GM19328 (cell line): ENCODE measurements at regions not wholly inside any gene's neighbourhood (a gene's known extent, or its start where the extent isn't known, plus 50 kb on each side); places are given as distances from the start of the nearest gene placed in this dataset.

Source experiments
- ATAC-seq: cut with Tn5 transposase; IDR thresholded peaks from one replicate; pipeline ENCODE4 v1.9.1; 2021; ENCODE audit warnings: mild to moderate bottlenecking, moderate library complexity; ENCODE audit not compliant: unreplicated experiment

DNA sequence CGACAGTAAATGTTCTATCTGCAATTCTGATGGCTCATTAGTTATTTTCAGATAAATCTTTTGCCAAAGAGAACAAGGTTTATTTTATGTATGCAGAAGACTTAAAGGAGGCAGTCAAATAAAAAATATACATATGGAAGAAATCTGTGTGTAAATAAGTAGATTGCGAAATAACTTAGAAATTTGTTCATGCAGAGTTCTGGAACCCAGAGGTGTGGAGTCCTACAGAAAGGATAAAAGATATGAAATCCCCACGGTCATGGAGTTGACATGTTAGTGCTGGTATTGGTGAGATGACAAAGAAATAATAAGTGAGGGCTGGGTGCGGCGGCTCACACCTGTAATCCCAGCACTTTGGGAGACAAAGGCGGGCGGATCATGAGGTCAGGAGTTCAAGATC, 111.2 kb upstream of the CFAP20DC start:
- no peak for ATAC-seq

DNA sequence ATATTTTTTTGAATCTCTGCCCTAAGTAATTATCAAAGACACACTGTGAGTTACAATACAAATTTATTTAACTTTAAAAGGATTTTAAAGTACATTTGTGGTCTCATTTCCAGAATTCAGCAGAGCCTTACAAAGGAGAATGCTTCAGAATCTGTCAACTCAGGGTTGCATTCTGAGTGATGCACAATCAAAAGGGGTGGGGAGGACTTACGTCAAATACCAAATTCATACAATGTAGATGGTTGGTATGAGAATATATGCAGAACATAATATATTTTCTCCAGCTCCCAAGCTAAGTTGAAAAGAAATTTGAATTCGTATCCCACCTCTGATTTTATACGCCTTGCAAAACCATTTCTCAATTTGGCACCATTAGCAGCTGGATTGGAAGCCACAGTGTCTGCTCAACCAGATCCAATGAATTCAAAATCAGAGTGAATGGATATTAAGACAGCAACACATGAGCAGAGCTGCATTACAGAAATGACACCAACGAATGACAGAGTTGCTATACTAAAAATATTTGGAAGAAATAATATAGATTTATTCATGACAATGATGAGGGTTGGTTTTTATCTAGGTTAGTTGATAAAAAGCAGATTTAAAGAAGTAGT, 110.4 kb upstream of the CFAP20DC start:
- no peak for ATAC-seq

GRCh38 chr3:59153648-59154047, 103.8 kb upstream of the CFAP20DC start:
- no peak for ATAC-seq

- ATAC-seq: no peak
Observed at GRCh38 chr3:59152943-59153342, 103.1 kb upstream of the CFAP20DC start.

DNA sequence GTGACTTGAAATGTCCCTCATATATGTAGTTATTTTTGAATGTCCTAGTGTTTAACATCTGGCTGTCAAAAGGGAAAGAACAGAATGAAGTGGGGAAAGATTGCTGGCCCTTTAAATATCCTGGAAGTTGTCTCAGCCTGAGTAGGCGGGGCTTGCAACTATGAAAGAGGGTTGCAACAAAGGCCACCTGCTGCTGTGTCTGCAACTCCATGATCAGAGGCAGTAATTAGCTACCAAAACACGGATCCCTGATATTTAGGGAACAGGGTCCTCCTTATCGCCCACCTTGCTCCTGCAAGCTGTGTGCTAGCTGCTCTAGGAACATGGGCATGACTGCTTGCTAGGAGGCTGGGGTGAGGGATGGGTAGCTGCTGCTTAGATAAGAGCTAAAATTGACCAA, 100.2 kb upstream of the CFAP20DC start:
- no peak for ATAC-seq

- no peak for ATAC-seq
Observed at GRCh38 chr3:59149166-59149565, 99.3 kb upstream of the CFAP20DC start.

DNA sequence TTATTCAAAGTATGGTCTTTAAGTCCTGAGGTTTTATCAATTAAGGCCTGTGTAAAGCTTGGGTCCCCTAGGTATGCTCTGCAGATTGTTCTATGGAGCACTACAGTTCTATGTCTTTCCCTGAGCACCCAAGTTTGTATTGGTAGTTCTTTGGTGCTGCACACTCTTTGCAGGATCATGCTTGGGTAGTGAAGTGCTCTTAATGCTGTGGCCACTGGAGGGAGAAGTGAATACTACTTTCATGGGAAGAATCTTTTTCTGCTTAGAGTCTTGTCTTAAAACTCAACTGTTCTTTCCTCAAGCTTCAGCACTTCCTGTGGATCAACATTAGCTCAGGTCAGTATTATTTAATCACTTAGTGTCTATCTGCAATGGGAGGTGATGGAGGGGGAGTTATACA, 93.6 kb upstream of the CFAP20DC start:
- ATAC-seq: no peak

- ATAC-seq: no peak
Observed at GRCh38 chr3:59142556-59142955, 92.7 kb upstream of the CFAP20DC start.

DNA sequence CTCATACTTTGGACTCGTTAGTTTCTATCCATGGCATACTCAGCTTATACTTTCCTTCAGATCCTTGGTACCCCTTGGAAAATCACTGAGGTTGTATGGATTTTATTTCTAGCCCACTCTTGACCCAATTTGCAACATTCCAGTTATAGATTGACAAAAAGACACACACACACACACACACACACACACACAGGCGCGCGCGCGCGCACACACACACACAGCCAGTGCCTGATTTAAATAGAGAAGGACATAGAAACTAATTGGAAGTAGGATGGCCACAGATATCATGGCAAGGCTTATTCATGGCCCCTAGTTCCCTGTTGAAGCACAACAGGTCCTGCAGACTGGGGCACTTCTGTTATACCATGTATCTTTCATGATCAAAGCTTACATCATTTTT, 89.1 kb upstream of the CFAP20DC start:
- no peak for ATAC-seq

DNA sequence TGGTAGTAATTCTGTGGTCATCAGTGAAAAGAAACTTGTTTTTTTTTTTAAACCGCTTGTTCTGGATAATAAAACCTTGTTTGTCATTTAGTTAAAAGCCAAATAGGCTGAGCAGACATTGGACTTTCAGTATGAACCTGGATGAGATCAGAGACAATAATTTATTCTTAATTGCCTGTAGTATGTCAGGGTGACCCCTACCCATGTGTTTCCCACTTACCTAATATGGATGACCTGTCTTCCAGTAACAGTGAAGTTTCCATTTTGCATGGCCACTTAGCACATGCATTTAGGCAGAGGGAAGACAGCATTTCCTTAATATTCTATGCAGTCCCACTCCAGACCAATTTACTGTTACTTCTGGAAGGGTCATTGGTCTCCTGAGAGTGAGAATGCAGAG, 87.6 kb upstream of the CFAP20DC start:
- ATAC-seq: no peak

GRCh38 chr3:59136081-59136480, 86.3 kb upstream of the CFAP20DC start:
- no peak for ATAC-seq

DNA sequence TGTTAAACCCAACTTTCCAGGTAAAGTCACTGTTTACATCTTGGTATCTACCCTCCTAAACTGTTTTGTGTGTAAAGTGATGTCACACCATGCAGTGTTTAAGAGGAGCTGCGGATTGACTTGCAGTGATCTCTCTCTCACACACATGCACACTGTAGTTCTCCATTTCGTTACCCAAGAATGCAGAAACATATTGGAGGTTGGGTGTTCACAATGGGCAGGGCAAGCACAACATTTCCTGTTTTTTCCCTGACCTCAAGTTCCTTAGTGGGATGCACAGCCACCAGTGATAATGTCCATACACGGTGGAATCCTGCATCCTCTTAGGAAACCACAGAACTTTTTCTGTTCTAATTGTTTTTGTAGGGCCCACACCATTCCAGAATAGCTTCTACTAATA, 85.3 kb upstream of the CFAP20DC start:
- no peak for ATAC-seq

GRCh38 chr3:59133311-59133710, 83.5 kb upstream of the CFAP20DC start:
- ATAC-seq: no peak

- ATAC-seq: no peak
Observed at GRCh38 chr3:59131016-59131766, 81.4 kb upstream of the CFAP20DC start.

- no peak for ATAC-seq
Observed at GRCh38 chr3:59128685-59129084, 78.9 kb upstream of the CFAP20DC start.

DNA sequence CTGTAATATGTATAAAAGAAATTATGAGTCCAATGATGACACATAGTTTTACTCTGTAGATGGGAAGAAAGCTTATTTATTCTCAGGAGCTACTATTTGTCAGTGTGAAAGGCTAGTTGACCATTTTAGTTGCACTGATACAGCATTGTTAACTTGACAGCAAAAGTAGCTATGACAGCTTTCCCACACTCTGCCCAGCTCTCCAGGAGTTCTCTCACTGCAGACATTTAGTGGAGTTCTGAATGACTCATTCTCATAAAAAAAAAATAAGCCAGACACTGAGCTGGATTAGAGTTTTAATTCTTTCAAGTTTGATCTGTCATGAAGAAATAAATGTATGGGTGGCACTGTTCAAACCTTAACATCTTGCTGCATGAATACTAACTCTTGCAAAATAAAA, 77.2 kb upstream of the CFAP20DC start:
- no peak for ATAC-seq

GRCh38 chr3:59126446-59126845, 76.6 kb upstream of the CFAP20DC start:
- ATAC-seq: no peak

GRCh38 chr3:59121346-59122144, 71.7 kb upstream of the CFAP20DC start:
- ATAC-seq: no peak

DNA sequence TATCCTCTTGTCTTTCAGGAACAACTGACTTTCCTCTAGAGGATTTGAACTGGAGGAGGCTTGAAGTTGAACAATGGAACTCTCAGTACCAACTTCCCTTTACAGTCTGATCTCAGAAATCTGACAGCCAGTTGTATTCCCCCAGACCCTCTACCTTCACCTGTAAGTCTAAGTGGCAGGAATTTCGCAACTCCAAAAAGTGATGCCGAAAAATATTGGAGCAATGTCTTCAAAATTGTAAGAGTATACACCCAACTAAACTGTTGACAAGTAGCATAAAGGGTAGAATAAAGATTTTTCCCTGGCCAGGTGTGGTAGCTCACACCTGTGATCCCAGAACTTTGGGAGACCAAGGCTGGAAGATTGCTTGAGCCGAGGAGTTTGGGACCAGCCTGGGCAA, 69.1 kb upstream of the CFAP20DC start:
- no peak for ATAC-seq

DNA sequence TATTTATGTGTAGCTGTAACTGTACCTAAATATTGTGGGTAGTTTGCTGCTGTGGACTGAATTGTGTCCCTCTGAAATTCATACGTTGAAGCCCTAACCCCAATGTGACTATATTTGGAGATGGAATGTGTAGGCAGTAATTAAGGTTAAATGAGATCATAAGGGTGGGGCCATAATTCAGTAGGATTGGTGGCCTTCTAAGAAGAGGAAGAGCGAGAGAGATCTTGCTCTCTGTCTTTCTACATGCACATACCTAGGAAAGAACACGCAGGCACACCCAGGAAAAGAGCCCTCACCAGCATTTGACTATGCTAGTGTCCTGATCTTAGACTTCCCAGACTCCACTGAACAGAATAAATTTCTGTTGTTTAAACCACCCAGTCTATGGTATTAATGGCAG, 67.6 kb upstream of the CFAP20DC start:
- no peak for ATAC-seq

DNA sequence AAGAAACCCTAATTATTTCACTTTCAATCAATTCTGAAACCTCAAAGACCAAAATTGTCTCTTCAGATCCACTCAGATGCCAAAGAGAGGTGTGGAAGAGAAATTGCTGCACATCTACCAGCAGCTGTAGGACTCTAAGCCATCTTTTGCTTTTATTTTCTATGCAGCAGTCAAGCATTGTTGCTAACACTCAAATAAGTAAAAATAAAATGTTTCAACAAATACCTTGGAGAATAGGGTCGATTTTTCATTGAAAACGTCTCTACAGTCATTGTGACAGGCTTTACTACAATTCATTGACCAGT, 66.4 kb upstream of the CFAP20DC start:
- ATAC-seq: no peak
